GM19467 (cell line): ENCODE measurements at regions not wholly inside any gene's neighbourhood (a gene's known extent, or its start where the extent isn't known, plus 50 kb on each side); places are given as distances from the start of the nearest gene placed in this dataset.

ENCODE experiments used
- ATAC-seq: cut with Tn5 transposase; IDR thresholded peaks from one replicate; pipeline ENCODE4 v1.9.1; 2021; ENCODE audit warnings: mild to moderate bottlenecking, moderate library complexity; ENCODE audit not compliant: unreplicated experiment

DNA sequence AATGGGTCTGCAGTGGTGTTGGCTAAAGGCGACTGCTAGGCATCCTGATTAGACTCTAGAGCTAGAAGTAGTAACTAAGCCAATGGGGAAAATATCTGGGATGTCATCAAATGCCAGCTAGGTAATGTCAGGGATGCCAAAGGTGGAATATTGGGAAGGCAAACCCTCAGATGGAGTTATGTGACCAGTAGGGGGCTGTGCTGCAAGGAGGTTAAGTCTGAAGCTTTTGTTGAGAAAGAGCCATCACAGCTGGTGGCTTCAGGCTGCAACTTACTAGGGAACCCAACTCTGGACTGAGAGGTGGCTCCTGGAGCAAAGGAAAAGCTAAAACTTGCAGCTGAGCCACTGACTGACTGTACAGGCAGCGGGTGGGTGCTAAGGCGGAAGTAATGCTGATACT, 576.9 kb upstream of the GHITM start:
- ATAC-seq: no peak

DNA sequence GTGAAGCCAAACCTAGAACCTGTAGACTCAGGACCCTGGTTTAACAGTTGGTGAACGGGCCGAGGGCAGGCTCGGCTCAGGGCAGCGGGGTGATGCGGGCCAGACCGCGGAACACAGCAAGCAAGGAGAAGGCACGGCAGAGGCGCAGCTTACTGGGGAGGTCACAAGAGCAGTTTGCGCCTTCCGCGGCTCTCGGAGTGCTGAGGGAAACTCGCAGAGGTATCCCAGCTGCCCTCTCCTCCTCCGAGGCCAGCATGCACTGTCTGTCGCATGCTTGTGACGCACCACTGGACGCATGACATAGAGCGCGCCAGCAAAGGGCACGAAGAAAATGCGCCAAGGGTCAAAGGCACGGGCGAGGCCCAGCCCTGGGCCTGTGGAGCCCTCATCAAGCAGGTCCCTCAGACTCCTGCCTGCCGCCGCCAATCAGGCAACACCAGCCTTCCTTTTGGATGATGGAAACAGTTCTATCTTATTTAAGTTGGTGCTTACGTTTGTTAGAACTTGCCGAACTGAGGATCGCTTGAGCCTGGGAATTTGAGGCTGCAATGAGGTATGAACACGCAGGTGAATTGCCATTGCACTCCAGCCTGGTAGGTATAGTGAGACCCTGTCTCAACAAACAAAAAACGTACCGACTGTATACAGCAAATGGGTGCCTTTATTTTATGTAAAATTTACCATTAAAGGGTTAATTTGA, 574.3 kb upstream of the GHITM start:
- ATAC-seq: no peak

DNA sequence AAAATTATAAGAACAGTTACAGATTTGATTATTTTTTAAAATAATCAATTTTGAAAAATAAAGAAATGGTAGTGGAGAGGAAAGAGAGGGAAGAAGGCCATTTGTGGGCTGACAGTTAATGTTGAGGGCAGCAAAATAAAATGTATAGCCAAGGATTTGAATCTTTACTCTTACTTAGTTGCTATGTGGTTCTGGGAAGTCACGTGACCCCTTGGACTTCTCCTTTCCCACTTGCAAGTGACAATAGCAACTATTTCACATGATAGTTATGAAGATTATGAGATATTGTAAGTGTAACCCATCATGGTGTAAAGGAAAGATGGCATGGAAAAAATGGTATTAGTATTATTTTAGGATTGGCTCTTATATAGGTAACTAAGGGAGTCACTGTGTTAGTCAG, 567.3 kb upstream of the GHITM start:
- no peak for ATAC-seq

DNA sequence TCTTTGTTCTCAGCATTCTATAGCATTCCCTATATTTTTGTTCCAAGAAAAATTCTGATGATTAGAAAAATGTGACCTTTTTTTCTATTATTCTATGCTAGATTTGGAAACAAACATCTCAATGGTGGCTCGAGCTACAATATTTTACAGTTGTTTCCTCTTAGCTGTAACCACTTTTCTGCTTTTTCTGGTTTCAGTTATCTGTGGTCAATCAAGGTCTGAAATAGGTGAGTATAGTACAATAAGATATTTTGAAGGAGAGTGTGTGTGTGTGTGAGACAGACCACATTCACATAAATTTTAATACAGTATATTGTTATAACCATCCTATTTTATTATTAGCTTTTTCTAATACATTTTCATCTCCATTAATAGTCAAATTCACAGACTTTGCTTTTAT, 564.5 kb upstream of the GHITM start:
- no peak for ATAC-seq

DNA sequence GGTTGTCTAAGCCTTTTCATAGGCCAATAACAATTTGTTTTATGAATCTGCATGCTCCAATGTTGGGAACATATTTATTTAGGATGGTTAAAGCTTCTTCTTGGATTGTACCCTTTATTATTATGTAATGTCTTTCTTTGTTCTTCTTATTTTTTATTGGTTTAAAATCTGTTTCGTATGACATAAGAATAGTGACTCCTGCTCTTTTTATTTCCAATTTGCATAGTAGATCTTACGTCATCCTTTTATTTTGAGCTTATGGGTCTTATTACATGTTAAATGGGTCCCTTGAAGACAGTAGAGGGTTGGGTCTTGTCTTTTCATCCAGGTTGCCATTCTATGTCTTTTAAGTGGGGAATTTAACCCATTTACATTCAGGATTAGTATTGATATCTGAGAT, 561.9 kb upstream of the GHITM start:
- ATAC-seq: no peak

DNA sequence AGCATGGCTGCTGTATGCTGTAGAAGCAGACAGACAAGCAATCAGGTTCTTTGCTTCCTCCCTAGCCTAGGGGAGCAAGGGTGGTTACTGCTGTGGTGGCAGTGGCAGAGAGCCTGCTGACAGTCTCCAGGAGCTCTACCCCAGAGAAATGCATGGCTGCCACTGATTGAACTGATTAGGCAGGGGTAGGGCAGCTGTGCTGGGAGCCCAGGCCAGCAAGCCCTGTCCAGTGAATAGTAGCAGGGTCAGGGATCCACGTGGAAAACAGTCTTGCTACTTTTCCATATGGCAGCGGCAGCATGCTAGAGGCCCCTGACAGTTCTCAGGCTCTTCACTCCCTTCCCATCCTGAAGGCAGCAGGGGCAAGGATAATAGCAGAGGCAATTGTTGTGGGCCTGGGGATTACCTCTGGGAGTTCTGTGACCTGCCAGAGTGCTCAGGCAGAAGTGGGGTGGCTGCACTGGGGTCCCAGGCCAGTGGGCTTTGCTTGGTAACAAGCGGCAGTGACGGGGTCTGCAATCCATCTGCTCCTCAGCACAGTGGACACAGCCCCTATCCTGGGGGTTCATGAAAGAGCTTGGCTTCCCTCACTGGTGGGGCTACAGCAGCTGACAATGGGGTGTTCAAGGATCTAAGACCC, 558.8 kb upstream of the GHITM start:
- no peak for ATAC-seq

DNA sequence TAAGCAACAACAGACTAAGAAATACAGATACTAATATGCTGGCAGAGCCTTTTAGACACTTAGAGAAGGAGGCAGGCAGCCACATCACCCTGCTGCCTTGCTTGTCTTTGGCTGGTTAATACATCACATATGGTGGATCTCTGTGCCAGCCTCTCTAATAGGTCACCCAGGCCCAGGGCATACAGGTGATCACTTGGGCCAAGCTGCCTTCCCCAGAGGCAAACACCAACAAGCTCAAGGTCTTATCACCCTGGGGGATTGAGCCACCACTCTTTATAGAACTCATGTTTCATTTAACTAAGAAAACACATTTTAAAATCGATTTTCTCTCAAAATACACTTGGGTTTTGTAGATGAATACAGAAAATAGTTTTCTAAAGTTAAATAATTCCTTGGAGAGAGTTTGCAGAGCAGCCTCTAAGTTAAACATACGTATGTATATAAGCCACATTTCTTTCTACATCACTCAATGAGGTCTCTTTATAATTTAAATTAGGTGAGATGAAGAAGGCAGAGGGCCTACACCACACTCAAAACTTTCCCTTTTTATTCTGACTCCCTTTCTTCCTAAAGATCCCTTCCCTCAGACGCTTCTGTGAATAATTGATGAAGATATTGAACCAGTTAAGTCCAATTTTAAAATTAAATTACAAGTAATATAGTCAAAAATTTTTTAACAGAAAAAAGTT, 556.8 kb upstream of the GHITM start:
- ATAC-seq: no peak

DNA sequence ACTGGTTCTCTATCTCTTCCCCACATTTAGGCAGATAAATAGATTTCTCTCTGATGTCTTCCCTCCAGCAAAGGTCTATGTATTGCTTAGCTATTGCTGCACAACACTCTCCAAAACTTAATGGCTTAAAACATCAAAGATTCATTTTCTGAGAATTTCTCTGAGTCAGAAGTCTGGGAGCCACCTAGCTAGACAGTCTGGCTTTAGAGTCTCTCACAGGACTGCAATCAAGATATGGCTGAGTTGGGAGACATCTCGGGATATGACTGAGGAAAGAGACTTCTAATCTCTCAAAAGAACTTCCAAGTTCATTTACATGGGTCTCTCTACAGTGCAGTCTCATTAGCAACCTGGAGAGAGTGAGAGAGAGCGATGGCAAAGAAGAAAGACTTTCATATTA, 553.6 kb upstream of the GHITM start:
- no peak for ATAC-seq

DNA sequence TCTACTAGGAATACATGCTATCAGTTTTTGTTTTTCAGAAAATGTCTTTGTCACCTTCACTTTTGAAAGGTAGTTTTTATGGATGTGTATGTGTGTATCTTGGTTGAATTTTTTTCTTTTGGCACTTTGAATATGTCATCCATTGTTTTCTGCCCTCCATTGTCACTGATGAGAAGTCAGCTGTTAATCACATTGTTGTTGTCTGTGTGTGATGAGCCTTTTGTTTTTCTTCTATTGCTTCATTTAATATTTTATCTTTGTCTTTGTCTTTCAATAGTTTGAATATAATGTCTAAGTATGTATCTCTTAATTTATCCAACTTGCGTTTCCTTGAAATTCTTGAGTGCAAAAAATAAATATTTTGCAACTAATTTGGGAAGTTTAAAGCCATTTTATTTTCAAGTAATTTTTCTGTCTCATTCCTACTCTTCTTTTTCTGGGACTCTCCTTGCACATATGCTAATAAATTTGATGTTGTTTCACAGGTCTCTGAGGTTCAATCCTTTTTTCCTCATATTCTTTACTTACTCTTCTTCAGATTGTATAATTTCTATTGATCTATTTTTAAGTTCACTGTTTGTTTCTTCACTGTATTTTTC, 546.9 kb upstream of the GHITM start:
- ATAC-seq: no peak

DNA sequence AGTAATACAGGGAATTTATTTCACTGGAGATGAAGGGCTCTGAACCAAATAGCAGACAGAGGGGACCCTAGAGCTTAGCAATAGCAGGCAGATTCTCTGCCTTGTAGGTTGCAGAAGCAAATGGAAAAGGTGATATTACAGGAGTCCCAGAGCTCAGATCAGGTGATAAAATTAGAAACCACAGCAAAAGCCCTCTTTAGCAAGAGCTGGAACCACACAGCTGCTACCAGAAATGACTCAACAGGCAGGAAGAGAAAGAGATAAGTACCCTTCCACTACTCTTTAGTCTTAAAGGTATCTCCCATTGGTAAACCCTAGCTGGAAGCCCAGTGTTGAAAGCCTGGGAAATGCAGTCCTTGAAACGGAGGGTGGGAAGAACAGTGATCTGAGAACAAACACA, 535.6 kb upstream of the GHITM start:
- ATAC-seq: peak; percentile 70

DNA sequence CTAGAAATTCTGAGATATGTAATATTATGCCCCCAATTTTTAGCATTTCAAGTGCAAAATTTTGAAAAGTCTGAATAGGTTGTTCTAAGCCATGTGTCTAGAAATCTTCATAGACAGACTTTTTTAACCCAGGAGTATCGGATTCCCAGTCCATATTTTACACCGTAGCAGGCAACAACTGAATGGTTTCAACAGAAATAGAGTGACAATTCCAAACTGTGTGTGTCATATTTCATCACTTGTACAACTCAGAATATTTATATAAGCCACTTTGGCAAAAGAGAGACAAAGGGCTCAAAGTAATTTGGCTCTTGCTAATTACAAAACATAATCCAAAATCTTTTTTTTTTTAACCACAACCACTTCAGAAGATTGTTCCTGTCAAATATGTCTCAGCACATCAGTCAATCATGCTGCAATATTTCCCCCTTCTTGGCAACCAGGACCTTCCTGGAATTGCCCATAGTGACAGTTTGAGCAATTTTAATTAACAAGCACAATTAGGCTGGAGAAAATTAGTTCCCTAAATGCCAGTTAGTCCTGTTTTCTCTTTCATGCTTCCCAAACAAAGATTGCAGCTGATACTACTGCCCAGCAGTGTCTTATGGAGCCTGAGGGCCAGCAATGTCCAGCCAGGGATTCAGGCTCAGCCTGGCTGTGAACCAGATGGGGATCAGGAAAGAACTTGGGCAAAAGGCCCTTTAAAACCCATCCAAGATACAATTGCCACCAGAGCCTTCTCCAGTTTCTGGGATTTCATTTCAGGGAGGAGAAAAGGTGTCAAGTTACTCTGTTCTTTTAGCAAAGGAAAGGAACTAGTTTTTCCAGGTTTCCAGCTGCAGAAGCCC, 533.3 kb upstream of the GHITM start:
- no peak for ATAC-seq

DNA sequence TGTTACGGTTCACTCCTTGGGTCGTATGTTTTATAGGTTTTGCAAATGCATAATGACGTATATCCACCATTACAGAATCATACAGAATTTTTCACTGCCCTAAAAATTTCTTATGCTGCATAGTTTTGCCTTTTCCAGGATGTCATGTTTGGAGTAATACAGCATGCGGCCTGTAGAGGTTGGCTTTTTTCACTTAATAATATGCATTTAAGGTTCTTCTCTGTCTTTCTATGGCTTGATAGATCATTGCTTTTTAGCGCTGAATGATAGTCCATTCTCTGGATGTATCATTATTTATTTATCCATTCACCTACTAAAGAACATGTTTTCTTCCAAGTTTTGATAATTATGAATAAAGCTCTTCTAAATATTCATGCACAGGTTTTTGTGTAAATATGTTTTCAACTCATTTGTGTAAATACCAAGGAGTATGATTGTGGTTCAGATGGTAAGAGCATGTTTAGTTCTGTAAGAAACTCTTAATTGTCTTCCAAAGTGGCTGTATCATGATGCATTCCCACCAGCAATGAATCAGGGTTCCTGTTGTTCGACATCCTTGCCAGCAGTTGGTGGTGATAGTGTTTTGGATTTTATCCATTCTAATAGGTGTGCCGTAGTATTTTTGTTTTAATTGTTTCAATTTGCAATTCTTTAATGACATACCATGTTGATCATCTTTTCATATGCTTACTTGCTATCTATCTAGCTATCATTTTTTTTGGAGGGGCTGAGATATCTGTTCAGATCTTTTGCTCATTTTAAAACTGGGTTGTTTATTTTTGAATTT, 531.2 kb upstream of the GHITM start:
- no peak for ATAC-seq

DNA sequence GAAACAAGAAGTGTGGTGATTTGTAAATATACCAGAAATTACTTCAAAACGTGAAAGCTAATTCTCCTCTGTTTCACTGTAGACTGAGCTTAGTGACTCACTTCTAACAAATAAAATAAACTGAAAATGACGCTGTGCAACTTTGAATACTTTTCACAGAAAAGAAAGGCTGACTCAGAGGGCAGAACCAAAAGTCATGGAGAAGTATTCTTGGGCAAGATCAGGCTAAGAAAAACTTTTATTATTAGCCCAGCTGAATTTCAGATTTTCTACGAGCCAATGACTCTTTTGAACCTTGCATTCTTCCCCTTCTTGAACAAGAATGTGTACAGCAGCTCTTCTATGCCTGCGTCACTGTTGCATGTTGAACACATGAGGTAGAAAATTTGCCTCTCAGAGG, 527.3 kb upstream of the GHITM start:
- ATAC-seq: no peak

DNA sequence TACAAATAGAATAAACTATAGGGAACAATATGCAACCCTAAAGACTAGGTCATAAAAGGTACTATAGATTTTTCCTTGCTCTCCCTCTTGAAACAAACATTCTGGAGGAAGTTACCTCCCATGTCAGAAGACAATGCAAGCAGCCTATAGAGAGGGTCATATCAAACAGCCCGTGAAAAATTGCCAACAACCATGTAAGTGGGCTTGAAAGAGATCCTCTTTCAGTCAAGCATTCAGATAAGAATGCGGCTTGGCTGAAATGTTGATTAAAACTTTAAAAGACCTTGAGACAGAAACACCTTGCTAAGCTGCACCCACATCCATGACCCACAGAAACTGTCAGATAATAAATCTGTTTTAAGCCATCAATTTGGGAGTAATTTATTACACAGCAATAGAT, 526.6 kb upstream of the GHITM start:
- ATAC-seq: no peak

DNA sequence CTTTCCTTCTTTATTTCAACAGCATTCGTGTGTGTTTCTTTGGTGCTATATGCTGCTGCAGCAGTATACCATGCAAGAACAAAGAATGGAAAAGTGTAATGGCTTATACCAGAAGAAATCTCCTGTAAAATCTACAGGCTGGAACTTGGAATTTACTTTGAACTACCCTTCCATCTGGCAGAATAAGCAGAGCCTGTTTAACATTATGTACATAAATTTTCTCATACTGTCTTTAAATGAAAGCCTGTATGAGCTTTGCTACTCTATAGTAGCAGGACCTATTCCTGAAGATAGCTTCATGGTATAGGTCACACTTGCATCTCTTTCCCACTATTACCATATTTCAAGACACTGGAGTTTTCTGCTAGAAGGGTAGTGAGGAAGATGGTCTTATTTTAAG, 522.1 kb upstream of the GHITM start:
- ATAC-seq: no peak

DNA sequence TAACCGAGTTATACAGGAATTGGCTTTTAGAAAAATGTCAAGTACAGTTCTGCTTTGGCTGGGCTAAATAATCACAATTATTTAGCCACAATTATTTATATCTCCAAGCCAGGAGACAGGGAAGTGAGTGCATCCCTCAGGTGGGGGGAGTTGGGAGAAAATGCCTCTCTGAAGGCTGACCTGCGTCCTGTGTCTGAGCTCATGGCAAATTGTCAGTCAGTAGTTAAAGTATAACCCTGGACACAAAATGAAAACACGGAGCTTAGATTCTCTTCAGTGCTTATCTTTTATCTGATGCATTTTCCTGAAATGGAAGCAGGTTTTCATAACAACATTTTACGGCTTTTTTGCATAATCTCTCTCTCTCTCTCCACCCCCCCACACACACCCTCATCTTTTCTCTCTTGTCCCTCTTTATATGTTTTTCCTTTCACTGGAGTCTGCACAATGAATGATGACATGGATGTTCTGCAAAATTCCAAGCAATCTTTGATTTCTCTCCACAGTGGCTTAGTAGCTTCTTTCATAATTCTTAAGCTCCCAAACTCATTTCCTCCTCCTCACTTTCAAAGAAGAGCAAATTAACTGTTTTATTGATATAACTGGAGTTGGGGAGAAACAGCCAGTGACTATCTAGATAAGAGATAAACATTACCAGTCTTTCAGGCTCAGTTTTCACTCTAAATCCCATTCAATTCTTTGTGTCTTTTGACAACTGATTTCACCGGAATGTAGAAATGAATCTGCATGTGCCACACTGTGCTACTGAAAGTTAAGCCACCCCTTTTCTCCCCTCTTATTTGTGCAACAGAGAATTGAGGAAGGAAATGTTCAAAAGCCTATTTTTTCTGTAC, 521.4 kb upstream of the GHITM start:
- ATAC-seq: no peak

DNA sequence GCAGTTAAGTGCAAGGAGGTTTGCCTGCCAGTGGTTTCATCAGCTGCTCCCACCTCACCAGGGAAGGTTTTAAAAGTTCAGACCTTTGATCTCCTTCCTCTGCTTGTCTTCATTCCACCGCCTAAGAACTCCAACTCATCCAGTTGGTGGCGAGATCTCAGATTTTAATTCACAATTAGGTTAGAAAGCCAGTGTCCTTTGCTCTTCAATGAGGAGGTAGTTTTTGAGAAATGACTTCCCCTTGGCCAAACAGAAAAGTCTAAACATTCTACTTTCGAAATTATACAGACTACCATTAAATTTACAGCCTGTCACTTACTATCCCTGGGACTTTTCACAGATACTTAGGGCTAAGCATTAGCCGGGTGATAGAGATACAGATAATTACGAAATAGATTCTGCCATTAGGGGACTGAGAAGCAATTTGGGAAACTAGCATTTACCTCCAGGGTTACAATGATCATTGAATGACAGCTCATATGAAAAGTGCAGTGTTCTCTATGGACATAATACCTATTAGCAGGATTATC, 513.4 kb upstream of the GHITM start:
- no peak for ATAC-seq

DNA sequence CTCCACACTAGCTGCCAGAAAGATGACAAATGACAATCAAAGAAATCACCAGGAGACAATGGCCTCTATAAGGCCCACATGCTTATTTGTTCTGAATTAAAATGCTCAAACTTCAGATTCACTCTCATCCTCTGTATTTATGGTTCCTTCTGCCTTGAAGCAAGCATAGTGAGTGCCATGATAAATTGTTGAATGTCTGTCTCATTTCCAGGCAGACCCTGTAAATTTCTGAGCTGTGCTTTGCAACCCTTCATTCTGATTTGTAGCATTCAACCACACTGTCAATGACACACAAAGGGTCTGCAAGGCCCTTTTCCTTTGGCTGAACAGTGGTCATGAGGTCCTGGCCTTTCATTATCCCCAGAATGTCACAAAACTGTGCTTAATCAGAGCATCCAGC, 506.6 kb upstream of the GHITM start:
- no peak for ATAC-seq

DNA sequence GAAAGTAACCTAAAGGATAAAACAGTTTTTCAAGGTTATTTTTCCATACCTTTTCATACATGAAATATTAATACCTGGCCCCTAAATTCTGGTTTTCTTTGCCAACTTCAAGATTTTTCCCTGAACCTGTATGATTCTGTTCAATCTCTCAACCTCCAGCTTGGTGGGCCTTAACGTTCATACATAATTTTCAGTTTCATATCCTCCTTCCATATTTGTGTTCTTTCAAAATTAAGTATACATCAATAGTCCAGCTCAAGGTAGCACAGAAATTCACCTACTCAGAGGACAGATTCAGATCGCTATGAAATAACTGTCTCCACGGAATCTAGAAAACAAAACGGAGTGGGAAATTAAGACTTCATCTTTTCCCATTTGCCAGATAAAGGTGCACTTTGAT, 505.8 kb upstream of the GHITM start:
- ATAC-seq: no peak
